GM18507 (cell line): ENCODE measurements at regions not wholly inside any gene's neighbourhood (a gene's known extent, or its start where the extent isn't known, plus 50 kb on each side); places are given as distances from the start of the nearest gene placed in this dataset.
A peak's percentile ranks its signal among the peaks of the same experiment; 100 is the strongest.

Experiments used
- DNase-seq: peaks from one replicate; pipeline ENCODE4 v3.0.0; 2011; ENCODE audit warnings: low read depth; ENCODE audit not compliant: insufficient read length; ENCODE audit errors: extremely low spot score
- FAIRE-seq: peaks from 2 replicates; lab custom pipeline; 2011; peaks lifted over from hg19 to GRCh38; lab: Jason Lieb, UNC

DNA sequence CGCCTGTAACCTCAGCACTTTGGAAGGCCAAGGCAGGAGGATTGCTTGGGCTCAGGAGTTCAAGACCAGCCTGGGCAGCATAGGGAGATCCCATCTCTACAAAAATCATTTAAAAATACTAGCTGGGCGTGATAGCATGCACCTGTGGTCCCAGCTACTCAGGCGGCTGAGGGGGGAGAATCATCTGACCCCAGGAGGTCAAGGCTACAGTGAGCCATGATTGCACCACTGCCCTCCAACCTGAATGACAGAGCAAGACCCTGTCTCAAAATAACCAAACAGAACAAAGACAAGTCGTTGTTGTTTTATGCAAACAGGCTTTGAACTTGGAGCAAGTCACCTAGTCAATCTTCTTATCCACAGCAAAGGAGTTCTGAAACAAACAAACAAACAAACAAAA lies 82.0 kb upstream of the AKAP13 start:
- no peak for FAIRE-seq
- no peak for DNase-seq

DNA sequence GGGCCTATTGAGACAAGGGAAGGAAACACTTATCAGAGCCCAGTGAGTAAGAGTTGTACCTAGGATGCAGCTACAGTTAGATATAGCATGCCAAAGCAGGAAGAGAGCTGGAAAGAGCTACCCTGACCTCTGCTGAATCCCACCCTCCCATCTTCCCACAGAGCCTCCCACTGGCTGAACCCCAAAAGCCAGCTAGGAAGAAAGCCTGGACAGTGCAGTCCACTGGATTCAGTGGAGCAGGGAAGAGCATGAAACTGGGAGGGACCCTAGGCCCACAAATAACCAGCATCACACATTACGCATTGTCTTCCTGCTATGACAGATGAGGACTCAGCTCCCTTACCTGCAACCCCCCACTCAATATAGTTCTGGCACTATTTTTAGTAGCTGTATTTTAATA lies 81.5 kb upstream of the AKAP13 start:
- DNase-seq (no peak), FAIRE-seq (no peak)

DNA sequence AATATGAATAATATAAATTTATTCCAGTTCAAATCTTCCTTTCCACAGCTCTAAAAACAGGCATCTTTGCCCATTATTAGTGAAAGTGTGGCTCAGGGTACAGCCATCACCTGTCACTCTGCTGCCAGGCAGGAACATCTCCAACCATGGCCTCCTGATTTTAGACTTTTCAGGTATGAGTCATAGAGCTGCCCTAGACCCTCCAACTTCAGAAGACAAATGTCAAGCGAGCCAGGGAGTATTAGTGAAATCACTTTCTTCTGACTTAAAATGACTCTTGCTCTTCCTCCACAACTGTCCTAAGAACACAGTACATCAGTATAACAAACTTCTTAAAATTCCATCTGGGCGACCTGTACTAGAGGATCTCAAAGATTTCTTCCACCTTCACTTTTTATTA lies 78.1 kb upstream of the AKAP13 start:
- FAIRE-seq = no peak

DNA sequence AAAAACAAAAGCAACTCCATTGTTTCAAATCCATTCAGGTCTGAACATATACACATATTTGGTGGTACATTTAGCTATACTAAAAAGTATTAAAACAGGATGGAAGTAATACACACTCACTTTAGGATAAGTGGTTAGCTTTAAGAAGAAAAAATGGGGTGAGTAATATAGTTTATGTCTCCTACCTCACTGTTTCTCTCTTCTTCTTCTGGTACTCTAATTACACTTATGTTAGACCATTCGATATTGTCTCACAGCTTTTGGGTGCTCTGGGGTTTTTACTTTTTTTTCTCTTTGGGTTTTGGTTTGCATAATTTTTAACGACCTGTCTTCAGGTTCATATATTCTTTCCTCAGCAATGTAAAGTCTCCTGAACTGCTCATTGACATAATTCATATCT lies 75.4 kb upstream of the AKAP13 start:
- DNase-seq (no peak), FAIRE-seq (peak; percentile 24)

More for the DNA sequence above, 78.1 kb upstream of the AKAP13 start:
- no peak for DNase-seq

DNA sequence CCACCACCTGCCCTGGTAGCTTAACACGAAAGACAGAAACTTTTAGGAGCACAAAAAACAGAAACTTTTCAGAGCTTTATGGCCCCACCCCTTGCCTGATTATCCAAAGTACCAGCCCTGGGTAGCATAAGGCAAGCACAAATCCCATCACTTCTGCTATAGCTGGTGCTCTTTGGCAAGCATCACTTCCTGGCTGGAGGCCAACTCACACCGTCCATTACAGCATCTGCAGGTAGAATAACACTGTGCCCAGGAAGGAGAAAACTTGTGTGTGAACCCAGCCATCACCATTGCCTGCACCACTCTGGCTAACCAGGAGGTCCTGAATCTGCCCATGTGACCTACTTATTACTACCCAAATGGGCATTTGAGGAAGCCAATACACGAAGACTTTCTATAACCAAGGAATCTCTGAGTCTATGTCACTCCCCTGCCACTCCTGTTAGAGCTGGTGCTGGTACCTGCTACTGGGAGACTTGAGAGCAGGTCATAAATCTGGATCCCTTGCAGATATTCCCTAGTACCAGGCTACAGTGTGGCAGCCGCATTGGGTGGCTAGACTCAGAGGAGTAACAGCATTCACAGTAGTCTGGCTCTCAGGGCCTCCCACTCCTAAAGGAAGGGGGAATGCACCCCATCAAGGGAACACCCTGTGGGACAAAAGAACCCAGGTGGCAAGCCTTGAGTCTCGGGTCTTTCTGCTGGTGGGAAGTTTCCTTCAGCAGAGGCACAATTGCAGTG lies 73.3 kb upstream of the AKAP13 start:
- FAIRE-seq (no peak), DNase-seq (no peak)

DNA sequence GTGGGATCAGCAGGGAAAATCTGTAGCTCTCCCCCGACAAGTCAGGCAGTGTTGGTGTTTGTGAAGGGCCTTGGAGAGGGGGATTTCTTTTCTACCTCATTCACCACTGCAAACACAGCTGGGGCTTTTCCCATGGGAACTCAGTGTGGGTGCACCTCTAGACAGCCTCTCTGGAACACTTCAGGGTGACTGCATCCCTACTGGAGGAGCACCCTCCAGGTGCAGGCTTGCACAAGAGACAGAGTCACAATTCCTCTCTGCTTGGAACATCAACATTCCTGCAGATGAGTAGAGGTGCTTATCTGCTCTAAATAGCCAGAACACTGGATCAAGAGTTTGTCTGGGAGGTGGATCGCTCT lies 72.7 kb upstream of the AKAP13 start:
- FAIRE-seq (no peak), DNase-seq (no peak)

DNA sequence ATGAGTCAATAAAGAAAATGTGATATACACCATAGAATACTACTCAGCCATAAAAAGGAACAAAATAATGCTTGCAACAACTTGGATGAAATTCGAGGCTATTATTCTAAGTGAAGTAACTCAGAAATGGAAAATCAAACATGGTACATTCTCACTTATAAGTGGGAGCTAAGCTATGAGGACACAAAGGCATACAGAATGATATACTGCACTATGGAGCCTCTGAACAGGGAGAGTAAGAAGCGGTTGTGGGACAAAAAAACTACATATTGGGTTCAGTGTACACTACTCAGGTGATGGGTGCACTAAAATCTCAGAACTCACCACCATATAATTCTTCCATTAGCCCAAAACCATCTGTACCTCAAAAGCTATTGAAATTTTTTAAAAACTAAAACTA lies 68.8 kb upstream of the AKAP13 start:
- FAIRE-seq = no peak
- no peak for DNase-seq

DNA sequence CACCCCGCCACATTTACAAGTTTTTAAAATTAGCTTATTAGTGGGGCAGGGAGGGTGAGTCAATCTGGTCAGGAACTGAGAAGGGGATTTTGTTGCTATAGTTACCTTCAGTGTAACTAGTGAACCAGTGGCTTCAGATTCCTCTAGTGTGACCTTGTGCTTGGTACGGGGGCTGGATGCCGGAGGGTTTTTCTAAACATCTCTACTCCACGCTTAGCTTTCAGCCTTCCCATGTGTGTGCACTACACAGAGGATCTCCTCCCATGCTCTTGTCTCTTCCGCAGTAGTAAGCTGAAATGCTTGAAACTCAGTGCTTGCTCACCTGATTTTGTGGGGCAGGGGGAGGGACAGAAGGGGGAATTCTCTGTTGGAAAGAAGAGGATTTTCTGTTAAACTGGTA lies 67.9 kb upstream of the AKAP13 start:
- DNase-seq (no peak), FAIRE-seq (peak; percentile 86)

DNA sequence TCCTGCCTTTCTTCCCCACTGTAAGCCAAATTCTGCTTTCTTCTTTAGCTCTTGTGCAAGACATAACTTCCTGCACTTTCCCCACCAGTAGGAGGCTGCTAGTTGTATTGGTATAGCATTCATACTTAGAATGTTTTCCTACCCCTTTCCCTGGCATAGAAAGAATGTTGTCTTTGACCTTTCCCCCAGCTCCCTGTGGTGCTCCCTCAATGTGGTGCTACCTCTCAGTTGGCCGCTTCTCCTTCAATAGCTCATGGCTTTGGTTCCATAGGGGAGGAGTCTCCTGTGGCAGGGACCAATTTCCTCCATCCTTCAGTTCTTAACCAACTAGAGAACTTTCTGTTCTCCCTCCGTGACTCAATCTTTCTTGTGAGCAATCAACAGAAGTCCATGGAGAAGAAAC lies 67.5 kb upstream of the AKAP13 start:
- FAIRE-seq = peak; percentile 24
- DNase-seq = no peak

DNA sequence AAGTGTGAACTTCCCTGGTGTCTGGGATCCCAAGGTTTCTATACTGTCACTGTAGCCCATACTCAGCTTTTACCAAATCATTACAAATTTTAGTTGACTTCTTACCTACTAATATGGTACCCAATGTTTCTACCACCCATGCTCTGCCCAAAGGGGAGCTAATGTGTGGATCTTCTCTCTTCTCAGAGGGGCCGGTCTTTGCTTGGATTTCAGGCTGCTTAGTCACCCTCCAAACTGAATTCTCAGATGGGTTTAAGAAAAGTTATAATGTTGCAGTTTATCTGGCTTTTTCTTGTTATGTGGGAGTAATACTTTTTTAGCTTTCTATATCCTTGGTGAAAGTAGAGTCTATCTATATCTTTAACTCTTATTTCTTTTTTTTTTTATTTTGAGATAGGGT lies 67.1 kb upstream of the AKAP13 start:
- DNase-seq (no peak), FAIRE-seq (no peak)

DNA sequence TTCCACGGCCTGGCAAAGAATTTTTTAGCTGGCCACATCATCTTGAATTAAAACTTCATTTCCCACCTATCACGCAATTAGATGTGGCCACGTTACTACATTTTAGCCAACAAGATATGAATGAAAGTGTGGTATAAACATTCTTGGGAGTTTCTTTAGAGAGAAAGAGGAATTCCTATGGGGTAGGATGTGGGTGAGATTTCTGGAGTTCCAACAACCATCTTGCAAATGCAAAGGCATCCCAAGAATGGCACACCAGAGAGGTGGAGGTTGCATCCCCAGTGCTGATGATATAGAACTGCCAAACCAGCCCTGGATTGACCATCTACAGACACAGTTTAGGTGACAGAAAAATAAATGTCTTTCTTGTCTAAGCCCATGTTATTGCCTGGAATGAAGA lies 66.3 kb upstream of the AKAP13 start:
- no peak for FAIRE-seq
- DNase-seq = no peak

DNA sequence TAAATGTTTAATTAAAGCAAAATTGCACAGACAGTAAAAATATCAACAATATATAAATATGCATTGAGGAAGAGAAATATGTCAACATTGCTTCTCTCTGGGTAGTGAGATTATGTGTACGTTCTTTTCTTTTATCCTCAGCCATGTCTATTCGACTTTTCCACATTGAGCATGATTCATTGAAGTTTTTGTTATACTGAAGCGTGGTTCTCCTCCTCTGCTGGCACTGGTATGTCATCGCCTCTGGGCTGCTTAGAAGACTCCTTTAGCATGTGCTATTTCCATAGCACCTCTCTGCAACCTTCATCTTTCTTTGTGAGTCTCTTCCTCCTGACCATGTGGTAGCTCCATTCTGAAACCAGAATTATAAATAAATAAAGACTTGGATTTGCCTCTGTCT lies 65.8 kb upstream of the AKAP13 start:
- no peak for FAIRE-seq

DNA sequence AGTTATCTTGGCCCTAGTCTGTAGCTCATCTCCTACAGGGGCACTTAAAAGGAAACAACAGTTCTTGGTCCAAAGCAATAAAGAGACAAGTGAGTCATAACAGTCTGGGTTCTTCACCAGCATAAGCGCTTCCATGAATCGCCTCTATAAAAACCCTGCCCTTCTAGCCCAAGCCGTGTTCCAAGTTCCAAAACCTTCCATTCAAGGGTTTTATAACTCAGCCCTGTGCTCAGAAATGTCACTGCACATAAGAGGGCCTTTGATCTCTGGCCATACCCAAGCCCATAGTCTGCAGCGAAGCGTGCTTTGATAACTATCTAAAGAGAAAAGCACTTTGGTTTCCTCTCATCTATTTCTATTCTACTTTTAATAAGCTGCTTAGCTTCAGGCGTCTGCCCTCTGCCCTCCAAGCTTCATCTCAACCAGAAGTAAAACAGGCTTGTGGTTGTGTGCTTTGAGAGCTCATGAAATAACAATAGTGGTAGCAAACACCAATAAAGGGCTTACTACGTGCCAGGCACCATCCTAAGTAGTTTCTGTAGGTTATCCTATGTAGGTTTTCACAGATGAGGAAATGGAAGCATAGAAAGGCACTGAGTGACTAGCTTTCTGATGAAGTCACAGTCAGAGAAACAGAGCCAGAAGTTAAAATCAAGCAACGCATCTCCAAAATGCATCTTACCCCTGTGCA lies 64.0 kb upstream of the AKAP13 start:
- FAIRE-seq (no peak), DNase-seq (no peak)

More for the DNA sequence above, 65.8 kb upstream of the AKAP13 start:
- DNase-seq = no peak

DNA sequence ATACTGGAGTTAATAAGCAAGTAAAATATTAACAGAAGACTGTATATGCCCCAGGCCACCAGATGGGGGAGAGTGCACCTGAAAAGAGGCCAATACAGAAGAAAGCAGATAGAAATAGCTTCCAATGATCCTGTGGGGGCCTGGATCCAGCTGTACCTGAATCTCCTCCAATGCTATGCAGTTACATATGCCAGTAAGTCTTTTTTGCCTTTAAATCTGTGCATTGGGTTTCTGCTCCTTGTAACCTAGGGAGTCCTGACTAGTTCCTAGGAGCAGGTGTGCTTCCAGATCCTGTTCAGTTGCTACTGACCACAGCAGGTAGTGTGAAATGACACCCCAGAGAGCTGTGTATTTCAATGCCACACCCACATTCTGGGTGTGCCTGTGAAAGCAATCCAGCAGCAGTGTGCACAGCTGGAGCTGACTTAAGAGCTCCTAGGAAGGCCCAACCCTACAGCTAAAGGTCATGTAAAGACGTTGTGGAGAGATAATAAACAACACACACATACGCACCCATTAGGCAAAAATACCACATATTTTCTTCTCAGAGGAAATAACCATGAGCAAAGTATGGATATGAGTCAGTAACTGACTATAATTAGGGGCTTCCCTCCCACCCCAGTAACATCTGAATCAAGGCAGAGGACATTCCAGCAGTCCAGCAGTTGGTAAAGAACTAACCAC lies 62.2 kb upstream of the AKAP13 start:
- FAIRE-seq (peak; percentile 87), DNase-seq (no peak)

DNA sequence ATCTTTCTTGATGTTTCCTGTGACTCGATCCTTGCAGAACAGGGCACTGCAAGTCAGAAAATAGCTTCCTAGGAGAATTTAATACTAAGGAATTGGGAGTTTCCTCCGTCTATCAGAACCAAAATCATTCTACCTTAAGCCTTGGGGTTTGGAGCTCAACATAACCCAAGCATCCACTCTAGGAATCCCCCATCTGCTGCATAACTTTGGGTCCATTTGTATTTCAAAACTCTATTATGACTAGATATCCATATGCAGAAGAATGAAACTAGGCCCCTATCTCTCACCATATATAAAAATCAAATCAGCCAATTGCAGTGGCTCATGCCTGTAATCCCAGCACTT lies 61.7 kb upstream of the AKAP13 start:
- FAIRE-seq = no peak
- no peak for DNase-seq

DNA sequence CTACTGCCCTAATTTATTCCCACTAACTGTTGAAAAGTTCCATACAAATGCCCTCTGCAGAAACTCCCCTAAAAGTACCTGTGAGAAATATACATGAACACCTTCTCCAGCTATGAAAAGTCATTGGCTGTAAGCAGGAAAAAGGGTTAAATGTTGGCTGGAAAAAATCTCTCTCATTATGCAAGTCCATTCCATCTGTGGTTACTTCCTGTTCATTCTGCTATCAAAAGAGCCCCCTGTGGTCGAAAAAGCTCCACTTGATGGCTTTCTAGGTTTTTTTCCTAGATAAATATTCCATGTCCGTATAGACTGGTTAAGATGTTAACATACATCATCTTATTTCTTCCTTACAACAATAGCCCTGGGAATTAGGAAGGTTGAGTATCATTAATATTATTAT lies 56.2 kb upstream of the AKAP13 start:
- FAIRE-seq (no peak), DNase-seq (no peak)

DNA sequence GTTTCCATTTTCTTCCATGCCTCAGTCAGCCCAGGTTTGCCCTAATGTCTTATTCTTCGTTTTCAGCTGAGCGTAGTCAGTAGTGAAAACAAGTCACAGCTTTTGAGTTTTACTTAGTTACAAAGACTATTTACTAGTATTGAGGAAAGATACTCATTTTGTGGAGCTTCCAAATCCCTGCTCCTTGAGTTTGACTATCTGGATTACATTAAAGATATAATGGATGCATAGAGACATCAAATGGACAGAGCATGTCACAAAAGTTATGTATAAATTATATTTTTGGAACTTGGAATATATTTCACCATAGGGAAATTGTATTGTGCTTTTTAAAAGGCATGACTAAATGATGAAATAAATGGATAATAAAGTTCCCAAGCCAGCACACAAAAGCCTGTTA lies 54.6 kb upstream of the AKAP13 start:
- no peak for FAIRE-seq

DNA sequence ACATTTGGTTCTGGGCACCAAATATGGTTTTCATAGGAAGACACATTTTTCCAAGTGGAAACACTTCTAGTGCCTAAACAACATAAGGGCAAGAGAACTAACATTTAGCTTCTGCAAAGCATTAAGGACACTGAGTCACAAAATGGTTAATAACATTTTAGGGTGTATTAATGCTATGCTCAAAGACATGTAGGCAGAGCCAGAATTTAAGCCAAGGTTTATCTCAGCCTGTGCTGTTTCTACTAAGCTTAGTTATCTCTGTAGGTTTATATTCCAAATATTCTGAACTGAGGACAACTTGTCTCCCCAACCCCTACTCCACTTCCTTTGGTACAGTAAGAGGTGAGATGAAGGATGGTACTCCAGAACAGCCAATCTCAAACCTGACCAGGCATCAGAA lies 54.1 kb upstream of the AKAP13 start:
- no peak for DNase-seq
- no peak for FAIRE-seq

More for the DNA sequence above, 54.6 kb upstream of the AKAP13 start:
- no peak for DNase-seq

DNA sequence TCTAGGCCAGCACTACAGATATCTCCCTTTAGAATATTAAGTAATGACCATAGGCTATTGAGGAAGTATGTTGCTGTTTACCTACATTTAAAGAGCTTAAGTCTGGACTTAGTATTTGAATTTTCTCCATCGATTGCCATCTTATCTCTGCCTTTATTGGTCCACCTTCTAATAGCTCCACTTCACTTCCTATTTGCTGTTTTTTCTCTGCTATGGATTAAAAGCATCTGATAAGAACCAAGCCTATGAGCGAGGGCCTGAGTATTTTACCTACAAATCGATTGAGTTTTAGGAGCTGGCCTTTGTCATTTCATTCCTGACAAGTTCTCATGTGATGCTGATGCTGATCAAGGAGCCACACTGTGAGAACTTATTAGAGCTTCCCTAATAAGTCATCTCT lies 52.6 kb upstream of the AKAP13 start:
- DNase-seq (no peak), FAIRE-seq (no peak)

DNA sequence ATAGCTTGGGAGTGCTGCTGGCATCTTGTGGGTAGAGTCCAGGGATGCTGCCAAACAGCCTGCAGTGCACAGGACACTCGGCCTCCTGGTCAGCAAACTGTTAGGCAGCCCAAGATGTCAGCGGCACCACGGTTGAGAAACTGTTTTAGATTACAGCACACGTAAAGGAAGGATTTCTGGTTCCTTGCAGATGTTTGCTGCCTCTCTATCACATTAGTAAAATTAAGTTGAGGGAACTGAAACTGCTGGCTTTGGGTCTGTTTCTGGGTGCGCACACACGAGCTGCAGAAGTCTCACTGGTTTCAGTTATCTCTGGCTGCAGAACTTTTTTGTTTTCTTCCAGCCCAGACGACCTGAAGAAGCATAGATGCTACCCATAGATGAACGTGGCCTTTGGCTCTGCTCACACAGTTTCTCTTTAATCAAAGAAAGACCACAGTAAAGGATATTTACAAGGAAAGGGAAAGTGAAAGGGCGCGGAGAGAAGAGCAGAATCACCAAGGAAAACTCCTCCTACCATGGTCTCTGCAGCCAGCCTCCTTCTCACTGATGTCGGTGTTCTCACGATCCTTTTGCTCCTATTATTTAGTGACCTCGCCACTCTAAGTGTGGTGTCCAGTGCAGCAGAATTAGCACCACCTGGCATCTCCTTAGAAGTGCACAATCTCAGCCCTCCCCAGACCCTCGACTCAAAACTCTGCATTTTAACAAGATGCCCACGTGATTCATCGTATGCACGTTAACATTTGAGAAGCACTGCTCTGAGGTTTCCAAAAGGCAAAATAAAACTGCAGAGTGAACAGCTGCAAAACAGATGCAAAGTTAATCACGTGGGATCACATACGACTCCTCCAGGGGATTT lies 50.6 kb upstream of the AKAP13 start:
- FAIRE-seq = peak; percentile 94
- DNase-seq = no peak
